A204.1 (cell line): ENCODE measurements at regions not wholly inside any gene's neighbourhood (a gene's known extent, or its start where the extent isn't known, plus 50 kb on each side); places are given as distances from the start of the nearest gene placed in this dataset.
"Not testable (repeated sequence)": the region's sequence is repeated elsewhere in the genome, so short reads cannot be mapped to it uniquely, and the experiment has no call there.

Experiments
- FAIRE-seq: peaks from 2 replicates; lab custom pipeline; 2012; peaks lifted over from hg19 to GRCh38; lab: Jason Lieb, UNC

DNA sequence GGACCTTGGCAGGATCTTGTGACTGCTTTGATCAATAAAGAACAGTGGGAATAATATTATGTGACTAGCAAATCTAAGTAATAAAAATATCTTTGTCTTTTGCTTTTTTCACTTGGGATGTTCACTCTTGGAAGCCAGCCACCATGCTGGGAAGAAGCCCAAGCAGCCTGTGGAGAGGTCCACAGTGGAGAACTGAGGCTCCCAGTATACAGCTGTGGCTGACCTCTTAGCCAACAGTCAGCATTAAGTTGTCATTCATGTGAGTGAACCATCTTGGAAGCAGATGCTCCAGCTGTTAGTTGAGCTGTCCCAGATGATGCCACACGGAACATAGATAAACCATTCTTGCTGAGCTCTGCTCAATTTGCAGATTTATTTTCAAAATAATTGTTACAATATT, 160.0 kb downstream of the OSR1 start:
- FAIRE-seq: no peak

DNA sequence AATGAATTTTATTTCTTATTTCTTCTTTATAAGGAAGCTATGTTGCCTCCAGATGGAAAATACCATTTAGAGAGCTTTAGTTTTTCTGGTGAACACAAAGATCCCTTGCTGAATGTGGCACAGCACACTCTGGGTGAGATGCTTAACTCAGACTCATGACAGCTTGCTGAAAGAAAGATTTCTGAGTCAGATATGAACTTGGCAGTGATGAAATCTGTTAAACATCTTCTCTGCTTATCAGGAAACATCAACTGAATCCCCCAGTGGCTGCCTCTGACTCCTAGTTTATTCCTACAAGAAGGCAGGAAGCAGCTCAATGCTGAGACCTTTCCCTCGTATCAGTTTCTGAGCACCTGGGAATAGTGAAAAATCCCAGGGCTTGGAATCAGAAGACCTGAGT, 162.8 kb downstream of the OSR1 start:
- no peak for FAIRE-seq

DNA sequence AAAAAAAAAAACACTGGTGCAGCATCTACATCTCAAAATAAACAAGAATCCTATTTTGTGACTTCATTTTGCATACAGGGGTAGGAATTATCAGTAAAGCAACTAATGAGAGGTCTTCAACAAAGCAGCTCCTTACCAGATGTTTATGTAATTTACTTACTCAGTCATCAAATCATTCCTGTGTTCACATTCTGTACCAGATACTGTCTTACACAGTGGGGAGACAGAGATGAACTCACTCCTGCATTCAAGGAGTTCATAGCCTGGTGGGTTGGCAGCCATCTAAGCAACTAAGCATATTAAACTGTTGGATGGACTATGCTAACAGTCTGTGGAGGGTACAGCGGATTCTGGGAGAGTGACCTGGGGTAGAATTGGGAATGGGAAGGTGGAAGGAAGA, 169.0 kb downstream of the OSR1 start:
- no peak for FAIRE-seq

DNA sequence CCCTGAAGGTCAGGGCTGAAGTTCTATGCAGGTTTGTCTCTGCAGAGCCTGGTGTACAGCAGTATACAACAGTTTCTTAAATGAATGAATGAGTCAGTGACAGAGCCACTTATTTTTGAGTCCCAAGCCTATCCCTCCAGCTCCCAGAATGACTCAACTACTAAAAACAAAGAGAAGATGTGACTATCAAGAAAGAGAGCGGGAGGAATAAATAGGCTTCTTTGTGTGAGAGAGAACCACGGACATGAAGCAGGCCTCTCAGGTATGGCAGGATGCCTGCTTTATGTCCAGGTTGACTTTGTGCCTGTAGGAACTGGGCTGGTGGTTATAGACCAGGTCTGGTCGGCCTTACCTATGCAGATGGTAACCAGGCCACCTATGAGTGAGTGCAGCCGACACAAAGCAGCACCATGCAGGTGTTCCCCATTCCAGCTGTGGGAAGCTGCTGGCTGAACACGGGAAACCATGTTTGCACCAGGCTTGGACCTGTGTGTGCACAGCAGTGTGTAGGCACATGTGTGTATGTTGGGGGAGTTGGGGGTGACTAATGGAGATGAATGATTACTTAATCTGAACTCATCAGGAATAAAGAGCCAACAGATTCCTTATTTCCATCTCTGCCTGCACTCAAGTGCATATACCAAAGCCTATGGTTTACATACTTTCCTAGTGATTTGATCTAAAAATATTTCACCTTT, 171.0 kb downstream of the OSR1 start:
- no peak for FAIRE-seq

DNA sequence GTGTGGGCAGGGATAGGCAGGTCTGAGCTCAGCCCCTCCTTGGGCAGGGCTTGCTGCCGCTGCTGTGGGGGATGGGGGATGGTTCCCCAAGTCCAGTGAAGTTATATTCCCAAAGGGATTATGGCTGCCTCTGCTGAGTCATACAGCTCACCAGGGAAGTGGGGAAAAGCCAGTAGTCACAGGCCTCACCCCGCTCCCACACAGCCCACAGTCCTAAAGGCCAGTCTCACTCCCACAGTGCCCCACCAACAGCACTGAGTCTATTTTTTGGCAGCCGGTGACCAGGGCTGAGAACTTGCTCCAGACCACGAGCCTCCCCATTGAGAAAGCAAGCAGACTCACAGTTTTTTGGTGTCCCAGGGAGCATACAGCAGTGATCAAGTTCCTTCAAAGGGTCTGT, 173.3 kb downstream of the OSR1 start:
- FAIRE-seq: no peak

DNA sequence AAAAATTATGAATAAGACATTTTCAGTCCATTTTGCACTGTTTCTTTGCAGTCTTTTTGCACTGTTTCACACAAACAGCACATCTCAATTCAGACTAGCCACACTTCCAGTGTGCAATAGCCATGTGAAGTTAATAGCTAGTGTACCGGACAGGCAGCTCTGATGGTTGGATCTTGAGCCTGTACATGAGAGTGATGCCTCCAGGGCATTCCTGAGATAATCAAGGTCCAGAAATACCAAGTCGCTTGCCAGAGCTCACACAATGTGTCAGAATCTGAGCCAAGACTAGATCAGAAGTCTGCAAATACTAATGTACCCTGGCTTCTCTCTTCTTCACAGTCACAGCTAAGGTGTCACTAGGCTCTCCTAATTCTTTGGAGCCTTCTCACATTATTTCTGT, 180.2 kb downstream of the OSR1 start:
- no peak for FAIRE-seq

DNA sequence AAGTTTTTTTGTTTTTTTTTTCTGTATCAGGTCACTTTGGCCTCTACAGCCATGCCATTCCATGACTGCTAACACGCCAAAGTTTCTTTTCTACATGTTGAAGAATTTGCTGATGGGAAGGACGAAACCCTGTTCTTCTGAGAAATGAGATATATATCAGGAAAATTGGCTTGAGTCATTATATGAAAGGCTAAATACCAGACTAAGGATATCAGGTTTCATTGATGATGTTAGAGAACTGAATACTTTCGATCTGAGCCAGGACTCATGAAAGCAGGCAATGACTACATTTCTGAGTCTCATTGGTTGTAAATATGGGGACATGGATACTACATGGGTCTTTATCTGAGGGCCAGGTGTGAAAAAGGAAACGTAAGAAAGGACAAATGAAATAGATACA, 181.4 kb downstream of the OSR1 start:
- no peak for FAIRE-seq

DNA sequence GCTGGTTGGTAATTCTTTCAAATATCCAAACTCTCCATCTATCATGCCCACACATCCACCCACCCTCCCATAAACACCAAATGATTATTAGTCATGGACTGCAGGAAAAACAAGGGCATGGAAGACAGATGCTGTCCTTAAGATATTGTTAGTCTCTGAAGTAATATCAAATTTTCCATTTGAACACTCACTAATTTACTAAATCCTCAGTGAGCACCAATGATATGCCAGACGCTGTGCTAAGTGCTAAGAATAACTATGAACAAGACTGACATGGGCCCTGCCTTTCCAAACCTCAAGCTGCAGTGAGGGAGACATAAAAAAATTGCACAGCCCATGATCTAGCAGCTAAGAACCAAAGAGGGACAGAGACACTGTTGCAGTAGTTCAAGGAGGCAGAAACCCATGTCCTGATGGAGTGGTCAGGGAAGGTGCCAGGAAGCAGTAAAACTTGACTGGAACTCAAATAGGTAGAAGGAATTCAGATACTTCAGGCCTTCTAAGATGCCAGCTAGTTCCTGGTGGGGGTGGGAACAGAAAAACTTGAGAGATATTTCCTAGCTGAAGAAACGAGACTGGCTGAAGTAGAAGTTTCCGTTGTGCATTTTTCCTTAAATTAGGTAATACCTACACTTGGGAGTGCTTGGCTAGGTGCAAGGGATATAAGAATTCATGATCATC, 182.1 kb downstream of the OSR1 start:
- no peak for FAIRE-seq

DNA sequence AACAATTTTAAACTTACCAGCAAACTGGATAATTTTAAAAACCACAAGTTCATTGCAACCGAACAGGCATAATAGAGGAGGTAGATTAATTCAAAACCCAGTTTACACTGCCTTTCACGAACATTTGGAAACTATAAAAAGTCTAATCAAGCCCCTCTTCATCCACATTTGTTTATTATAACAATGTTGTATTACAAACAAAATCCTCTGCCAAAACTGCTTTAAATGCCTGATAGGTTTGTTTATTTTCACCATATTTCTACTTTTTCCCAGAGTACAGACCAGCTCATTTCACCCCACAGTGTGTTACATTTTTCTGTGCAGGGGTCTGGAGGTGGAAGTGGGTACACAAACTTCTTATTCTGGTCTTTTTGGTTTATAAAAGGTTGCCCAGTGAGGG, 184.2 kb downstream of the OSR1 start:
- no peak for FAIRE-seq

DNA sequence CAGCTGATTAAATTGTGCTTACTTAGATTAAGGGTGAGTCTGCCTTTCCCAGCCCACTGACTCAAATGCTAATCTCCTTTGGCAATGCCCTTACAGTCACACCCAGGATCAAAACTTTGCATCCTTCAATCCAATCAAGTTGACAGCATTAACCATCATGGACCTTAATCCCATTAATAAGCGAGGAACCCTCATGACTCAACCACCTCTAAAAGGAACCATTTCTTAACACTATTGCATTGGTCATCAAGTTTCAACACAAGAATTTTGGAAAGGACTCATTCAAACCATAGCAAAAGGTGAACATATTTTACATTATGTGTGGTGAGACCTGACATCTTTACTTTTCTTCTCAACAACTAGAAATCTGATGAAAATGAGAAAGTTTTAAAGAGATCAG, 187.0 kb downstream of the OSR1 start:
- FAIRE-seq: no peak

DNA sequence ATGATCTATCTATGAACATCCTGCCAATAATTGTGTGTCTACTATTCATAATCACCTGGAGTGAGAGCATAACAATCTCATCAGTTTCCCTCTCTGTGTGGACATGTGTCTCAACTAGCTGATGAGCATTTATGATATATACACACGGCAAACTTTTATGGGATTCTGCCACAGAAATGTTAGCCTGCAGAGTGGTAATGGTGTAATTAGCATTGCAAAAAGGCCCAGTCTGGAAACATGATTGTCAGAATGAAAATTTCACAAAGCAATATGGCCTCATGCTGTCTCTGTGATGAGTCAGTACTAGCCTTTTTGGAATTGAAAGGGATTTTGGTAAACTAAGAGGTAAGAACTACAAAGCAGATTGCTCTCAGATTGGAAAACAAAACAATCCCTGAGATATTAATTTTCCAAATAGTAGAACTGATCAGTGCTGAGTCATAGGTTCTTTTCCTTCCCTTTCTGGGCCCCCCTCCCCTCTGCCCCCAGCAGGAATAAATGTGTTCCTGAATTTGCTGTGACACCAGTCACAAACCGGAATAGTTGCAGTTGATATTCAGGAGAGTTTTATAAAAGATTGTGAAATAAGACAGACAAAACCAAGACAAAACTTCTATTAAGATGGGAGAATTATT, 189.2 kb downstream of the OSR1 start:
- FAIRE-seq: no peak

DNA sequence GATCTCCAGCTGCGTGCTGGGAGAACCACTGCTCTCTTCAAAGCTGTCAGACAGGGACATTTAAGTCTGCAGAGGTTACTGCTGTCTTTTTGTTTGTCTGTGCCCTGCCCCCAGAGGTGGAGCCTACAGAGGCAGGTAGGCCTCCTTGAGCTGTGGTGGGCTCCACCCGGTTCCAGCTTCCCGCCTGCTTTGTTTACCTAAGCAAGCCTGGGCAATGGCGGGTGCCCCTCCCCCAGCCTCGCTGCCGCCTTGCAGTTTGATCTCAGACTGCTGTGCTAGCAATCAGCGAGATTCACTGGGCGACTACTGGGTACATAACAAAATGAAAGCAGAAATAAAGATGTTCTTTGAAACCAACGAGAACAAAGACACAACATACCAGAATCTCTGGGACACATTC, 194.3 kb downstream of the OSR1 start:
- FAIRE-seq: not testable (repeated sequence)

DNA sequence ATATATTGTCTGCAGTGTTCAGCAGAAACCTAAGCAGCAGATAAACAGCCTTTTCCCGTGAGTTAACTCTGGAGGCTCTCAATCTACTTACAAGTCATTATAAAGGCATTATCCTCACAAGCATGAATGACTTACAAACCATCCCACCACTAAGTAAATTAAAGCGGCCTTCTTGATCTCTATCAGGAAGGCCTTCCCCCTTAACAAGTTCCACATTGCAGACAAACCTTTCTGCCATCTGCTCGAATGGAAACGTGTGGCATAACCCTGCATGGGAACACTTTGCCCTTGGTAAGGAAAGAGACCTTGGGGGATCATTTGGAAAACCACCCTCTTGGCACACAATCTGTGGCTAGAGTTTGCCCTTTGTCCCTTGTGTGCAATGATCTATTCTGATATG, 199.5 kb downstream of the OSR1 start:
- FAIRE-seq: no peak

DNA sequence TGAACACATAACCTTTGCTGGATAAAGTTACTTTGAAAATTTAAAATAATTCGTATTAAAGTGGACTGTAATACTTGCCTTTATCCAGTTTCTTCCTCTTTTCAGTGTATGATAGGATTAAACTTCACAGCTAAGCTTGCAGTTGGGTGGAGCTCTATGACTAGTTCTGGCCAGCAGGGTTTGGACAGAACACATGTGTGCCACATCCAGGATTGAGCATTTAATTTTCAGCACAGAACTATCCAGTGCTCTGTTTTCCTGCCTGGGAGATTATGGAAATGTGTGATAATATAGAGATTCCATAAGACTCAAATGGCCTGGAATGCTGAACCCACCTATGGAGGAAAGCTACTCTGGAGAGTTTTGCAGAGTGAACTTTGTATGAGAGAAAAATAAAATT, 200.2 kb downstream of the OSR1 start:
- FAIRE-seq: no peak

DNA sequence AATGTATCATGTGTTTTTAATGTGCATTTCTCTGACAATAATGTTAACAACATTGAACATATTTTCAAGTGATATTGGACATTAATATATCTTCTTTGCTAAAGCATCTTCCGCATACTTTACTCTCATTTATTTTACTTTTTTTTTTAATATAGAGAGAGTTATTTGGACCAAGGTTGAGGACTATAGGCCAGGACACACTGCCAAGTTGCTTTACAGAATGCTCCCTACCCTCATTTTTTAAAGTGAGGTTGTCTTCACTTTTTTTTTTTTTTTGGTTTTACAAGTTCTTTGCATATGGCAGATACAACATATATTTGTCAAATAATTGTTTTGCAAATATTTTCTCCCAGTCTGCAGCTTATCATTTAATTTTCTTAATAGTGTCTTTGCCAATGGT, 201.8 kb downstream of the OSR1 start:
- no peak for FAIRE-seq

DNA sequence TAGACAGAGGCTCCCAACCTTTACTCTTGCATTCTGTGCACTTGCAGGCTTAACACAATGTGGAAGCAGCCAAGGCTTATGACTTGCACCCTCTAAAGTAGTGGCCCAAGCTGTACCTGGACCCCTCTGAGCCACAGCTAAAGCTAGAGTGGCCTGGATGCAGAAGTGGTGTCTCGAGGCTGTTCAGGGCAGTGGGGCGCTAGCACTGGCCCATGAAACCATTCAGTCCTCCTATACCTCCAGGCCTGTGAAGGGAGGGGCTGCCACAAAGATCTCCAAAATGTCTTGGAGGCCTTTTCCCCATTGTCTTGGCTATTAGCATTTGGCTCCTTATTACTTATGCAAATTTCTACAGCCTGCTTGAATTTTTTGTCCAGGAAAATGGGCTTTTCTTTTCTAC, 207.7 kb downstream of the OSR1 start:
- FAIRE-seq: no peak

DNA sequence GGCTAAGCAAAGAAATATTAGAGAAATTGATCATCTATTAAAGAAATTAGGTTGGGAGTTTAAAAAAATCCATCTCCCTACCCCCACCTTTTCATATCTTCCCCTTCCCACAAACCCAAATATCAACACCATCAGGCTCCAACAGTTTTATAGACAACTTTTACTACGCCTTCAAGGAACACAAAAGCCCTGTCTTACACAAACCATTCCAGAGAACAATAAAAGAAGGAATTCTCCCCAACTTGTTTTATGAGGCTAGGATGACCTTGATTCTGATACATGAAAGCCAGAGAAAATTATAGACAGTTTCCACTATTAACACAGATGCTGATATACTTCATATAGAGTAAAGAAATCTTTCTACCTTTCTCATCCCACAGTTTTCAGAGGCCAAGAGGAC, 211.6 kb downstream of the OSR1 start:
- FAIRE-seq: no peak

DNA sequence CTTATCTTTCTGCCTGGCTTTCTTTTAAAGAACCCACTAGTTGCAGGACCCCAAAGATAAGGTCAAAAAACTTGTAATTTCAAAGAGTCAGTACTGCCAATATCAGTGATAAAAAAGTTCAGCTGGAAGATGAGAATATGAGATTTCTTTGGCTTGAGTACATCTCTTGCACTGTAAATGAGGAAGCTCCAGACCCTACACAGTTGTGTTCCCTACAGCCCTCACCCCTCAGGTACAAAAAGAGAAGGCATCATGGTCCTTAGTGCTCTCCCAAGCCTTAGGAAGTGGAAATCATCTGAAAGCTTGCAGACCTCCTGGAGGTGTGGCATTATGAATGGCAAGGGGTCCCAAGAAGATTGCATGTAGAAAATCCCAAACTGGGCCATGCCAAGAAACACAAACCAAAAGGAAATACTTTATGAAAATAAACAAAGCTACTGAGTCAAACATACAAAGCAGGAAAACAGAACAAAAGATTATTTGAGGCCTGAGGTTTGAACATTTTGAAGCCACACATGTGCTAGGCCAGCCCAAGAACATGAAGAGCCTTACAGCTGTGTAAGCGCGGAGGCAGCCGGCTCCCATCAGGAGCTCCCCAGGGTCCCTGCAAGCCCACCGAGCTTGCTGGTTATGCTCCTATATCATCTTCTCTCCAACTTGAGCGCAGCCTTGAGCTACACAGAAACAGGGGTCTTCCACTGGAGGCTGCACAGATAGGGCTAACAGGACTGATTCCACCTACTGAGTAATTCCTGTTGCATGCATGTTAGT, 217.0 kb downstream of the OSR1 start:
- FAIRE-seq: no peak

DNA sequence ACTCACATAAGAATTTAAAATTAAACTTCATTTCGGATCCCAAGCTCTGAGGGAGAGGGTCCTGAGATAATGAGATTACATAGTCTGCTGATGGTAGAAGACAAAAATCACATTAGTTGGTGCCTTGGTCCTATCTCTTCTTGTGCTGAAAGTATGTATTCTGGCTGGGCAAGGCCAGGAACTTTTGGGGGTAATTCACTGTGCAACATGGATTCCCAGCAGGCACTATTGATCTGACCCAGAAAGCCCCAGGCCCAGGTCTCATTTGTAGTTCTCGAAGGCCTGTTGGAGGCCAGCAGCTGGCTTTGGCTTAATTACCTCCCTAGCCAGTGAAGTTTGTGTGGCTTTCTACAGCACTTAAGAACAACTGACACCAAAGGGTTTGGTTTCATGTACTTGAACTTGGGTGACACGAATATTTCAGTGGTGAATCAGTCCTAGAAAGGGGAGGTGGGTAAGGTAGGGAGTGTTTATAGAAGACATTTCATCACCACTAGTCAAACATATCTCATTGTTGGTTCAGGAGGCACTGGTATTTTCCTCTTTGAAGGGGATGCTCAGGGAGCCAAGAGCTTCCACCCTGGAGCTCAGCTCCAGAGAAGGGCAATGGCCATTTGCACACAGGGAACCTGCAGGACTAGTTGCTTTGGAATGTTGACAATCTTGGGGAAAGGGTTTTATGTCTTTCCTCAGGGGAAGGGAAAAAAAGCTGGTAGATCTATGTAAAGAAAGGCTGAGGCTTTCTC, 217.8 kb downstream of the OSR1 start:
- FAIRE-seq: no peak

DNA sequence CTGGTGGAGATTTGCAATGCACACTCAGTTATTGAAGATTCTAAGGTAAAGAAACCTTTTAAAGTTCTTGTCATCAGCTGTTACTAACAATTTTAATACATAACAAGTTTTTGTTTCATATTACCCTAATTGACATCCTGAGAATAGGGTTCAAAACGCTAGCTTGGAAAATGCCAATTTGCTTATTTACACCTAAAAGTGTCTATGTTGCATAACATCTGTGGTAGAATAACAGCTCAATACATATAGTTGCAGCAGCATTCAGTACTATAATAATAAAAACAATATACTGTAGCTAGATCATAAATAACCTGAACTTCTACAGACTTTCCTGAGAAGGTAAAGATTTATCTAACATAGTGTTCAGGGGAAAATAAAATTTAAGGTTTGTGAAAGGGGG, 219.0 kb downstream of the OSR1 start:
- no peak for FAIRE-seq

DNA sequence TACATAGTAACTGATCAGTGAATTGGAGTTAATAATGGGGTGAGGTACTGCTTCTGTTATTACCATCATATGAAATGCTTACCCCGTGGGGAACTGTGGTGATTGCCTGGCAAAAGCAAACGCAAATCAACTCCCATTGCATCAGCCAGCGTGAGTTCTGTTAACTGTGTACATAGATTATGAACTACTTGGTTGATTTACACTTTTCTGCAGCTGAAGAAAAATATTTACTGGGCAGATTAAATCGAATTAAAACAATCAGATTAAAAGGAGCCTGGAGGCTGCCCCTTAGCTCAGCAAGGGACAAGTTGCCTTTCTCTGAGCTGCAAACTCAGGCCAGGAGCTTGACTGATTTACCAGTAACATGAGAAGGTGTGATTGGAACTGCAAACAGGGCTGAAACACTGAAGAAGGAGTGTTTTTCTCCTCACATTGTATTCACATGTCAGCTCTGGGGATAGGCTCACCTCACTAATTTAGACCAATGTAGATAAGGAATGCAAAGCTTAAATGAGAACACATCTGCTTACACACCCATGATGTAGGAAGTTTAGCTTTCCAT, 220.1 kb downstream of the OSR1 start:
- FAIRE-seq: no peak

DNA sequence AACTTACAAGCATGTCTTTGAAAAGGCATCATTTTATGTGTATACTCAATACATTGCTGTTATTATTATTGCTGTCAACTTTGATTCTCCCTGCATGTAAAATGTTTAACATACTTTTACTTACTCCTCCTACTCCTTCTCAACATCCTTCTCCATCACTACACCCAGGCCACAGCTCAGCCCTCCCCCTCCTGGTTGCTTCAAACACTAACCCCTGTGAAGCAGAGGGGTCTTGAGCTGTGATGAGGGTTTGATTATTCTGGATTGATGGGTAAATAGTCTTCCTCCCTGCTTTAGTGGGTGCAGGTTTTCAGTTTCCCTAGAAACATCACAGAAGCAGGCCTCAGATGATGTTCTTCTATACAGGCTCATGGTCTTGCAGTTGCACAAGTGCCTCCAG, 221.0 kb downstream of the OSR1 start:
- no peak for FAIRE-seq
